Brain microvascular endothelial cell (primary cell): ENCODE measurements at regions not wholly inside any gene's neighbourhood (a gene's known extent, or its start where the extent isn't known, plus 50 kb on each side); places are given as distances from the start of the nearest gene placed in this dataset.

Experiments
- DNase-seq: peaks from one replicate; pipeline ENCODE4 v3.0.0-alpha.2; 2020
- H3K27ac ChIP-seq: fragments of 250-450 bp; sonication (Bioruptor Pico); 2 replicates; pipeline ENCODE4 v1.5.1; 2020; ENCODE audit warnings: mild to moderate bottlenecking, moderate library complexity
- H3K27me3 ChIP-seq: fragments of 250-450 bp; sonication (Bioruptor Pico); replicated peaks from 2 replicates; pipeline ENCODE4 v1.5.1; 2020; ENCODE audit warnings: mild to moderate bottlenecking
- H3K36me3 ChIP-seq: fragments of 250-450 bp; sonication (Bioruptor Pico); replicated peaks from 2 replicates; pipeline ENCODE4 v1.5.1; 2020; ENCODE audit warnings: mild to moderate bottlenecking
- H3K4me3 ChIP-seq: 2 replicates; pipeline ENCODE4 v1.5.1; 2011; ENCODE audit warnings: low read depth, mild to moderate bottlenecking, control low read depth, low read length, moderate library complexity
- in situ Hi-C: cut with HindIII; loops from 2 replicates; pipeline ENCODE4 v1.10.0; 2017; ENCODE audit warnings: low sequenced_read_pairs, low pct_ligation_motif_present
- TF ChIP-seq, protein P1 (sequence below): IDR thresholded peaks from 2 replicates; pipeline ENCODE4 v1.5.1; 2011; ENCODE audit warnings: low read depth, mild to moderate bottlenecking, moderate library complexity, low read length, control low read depth, inconsistent platforms; ENCODE audit errors: missing control alignments

DNA sequence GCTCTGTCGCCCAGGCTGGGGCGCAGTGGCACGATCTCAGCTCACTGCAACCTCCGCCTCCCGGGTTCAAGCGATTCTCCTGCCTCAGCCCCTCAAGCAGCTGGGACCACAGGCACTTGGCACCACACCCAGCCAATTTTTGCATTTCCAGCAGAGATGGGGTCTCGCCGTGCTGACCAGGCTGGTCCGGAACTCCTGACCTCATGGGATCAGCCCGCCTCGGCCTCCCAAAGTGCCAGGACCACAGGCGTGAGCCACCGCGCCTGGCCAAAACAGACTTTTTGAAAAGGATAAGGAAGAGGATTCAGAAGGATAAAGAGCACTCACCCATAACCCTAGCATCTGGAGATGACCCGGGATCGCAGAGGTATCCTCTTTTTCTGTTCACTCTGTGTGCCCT is 224.5 kb upstream of the AGTR2 start:
- DNase-seq = no peak
- in situ Hi-C loops = no loop called here
- Histone ChIP-seq H3K27ac (no peak overlapping the region), H3K27me3 (no peaks in the 10 kb centered on the region), H3K4me3 (no peak overlapping the region), H3K36me3 (no peaks in the 10 kb centered on the region)
- TF ChIP-seq, protein P1, sequence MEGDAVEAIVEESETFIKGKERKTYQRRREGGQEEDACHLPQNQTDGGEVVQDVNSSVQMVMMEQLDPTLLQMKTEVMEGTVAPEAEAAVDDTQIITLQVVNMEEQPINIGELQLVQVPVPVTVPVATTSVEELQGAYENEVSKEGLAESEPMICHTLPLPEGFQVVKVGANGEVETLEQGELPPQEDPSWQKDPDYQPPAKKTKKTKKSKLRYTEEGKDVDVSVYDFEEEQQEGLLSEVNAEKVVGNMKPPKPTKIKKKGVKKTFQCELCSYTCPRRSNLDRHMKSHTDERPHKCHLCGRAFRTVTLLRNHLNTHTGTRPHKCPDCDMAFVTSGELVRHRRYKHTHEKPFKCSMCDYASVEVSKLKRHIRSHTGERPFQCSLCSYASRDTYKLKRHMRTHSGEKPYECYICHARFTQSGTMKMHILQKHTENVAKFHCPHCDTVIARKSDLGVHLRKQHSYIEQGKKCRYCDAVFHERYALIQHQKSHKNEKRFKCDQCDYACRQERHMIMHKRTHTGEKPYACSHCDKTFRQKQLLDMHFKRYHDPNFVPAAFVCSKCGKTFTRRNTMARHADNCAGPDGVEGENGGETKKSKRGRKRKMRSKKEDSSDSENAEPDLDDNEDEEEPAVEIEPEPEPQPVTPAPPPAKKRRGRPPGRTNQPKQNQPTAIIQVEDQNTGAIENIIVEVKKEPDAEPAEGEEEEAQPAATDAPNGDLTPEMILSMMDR = no peak

DNA sequence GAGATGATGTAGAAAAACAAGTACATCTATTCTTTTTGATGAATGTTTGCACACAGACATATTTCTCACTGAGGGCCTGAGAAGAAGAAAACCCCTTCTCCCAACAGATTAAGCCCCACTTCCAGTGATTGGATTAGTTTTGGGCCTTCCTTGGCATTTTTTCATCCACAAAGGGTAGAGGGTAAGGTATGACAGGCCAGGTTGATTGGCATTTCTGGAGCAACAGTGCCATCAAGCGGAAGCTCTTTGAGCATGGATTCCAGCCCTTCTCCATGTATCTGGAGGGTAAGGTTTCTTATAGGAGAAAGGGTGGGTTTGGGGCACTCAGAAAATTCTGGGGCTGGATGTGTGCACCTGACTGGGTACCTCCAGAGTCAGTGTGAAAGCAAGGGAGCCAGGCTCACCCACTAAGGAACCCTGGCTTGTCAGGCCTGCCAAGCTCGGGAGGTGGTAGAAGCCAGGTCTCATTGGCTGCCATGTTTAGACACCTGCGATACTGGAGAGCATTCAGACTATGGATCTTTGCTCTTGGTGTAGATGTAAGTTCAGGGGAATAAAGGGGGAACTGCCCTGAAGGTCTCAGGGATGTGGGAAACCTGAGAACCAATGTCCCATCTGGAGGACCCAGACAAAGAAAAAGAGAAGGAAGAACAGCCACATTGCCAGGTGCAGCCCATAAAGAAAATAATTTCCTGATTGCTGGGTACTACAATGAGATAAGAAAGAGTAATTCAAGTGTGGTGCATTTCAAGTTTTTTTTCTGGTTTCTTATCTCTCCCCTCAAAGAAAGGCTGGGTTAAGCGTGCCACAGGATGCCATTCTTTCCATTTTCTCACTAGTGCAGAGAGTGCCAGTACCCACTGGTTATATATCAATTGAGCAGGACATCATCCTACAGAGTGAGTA is 222.3 kb upstream of the AGTR2 start:
- no peak for DNase-seq
- Histone ChIP-seq H3K4me3 (no peak overlapping the region), H3K27me3 (no peaks in the 10 kb centered on the region), H3K36me3 (no peaks in the 10 kb centered on the region), H3K27ac (no peak overlapping the region)
- TF ChIP-seq, protein P1 = no peak
- in situ Hi-C loops = no loop called here

DNA sequence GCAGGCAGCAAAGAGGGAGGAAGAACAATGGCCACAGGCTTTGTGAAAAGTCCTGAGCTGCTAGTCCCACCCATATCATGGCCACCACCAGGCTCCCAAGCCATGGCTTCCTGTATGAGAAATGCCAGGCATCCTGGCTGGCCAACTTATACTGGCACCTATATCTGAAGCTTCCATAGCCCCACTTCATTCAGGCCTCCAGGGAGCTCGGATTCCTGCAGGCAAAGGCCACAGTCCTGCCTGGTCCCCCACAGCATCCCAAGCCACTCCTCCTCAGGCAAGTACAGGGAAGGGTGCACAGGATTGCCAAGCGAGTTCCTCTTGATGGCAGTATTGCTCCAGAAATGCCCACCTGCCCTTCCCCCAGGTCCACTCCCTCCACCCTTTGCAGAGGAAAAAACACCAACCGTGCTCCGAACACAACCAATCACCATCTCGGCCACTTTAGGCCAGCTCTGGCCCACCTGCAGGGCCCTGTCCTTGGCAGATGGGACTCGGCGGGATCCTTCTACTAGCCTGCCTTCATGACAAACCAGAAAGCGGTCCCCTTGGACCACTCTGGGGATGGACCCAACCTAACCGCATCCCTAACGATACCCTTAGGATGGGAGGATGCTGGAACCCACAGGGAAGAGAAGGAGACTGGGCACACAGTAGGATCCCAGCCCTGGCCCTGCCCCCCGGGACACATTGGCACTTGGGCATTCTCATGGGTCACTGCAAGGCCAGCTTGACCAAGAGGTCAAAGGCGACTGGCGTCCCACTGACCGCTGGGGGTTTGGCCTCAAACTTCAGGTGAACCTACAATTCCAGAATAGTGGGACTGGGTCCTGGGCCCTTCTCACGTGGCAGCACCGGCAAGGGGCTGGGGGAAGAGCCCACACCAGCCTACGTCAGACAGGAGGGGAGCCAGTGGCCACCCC is 220.4 kb upstream of the AGTR2 start:
- TF ChIP-seq, protein P1 = no peak
- H3K27ac ChIP-seq = no peak overlapping the region
- no peak for DNase-seq
- H3K4me3 ChIP-seq = no peak overlapping the region
- H3K36me3 ChIP-seq = no peaks in the 10 kb centered on the region
- in situ Hi-C loops = no loop called here
- no peaks in the 10 kb centered on the region for H3K27me3 ChIP-seq

DNA sequence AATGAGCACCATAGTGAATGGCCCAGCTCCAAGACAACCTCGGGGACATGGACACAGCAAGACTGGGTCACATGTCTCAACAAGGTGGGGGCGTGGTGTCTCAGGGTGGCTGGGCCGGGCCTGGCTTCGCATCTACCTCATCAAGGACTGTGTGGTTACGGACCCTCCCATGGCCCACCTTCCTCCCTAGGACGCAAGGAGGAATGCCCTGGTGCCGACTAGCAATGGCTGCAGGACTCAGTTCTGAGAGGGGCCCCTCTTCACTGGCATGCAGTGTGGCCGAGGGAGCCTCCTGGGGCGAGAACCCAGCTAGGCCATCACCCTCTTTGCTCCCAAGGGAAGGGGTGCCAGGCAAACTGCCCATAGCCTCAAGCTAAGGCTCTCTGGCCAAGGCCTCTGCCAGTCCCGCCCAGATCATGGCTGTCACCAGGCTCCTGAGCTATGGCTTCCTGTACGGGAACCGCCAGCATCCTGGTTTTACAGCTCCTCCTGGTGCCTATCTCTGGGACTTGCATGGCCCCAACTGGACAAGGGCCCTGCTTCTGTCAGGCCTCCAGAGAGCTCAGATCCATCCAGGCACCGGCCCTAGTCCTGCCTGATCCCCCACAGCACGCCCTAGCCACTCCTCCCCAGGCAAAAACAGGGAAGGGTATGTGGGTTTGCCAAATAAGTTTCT is 218.0 kb upstream of the AGTR2 start:
- no peak overlapping the region for H3K4me3 ChIP-seq
- no peaks in the 10 kb centered on the region for H3K36me3 ChIP-seq
- H3K27me3 ChIP-seq = no peaks in the 10 kb centered on the region
- no peak overlapping the region for H3K27ac ChIP-seq
- TF ChIP-seq, protein P1 = no peak
- DNase-seq = no peak
- in situ Hi-C loops = no loop called here

DNA sequence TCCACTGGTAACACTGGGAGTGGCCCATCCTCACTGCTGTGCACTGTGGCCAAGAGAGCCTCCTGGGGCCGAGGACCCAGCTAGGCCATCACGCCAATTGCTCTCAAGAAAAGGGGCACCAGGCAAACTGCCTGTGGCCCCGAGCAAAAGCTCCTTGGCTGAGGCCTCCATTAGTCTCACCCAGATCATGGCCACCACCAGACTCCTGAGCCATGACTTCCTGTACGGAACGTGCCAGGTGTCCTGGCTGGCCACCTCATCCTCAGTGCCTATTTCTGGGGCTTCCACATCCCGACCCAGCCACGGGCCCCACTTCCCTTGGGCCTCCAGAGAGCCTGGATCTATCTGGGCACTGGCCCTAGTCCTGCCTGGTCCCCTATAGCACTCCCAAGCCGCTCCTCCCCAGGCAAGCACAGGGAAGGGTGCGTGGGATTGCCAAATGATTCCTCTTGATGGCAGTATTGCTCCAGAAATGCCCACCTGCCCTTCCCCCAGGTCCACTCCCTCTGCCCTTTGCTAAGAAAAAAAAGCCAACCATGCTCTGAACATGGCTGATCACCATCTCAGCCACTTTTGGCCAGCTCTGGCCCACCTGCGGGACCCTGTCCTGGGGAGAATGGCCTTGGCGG is 212.6 kb upstream of the AGTR2 start:
- no peaks in the 10 kb centered on the region for H3K36me3 ChIP-seq
- no peaks in the 10 kb centered on the region for H3K27me3 ChIP-seq
- TF ChIP-seq, protein P1 = no peak
- in situ Hi-C loops = no loop called here
- H3K27ac ChIP-seq = no peak overlapping the region
- no peak overlapping the region for H3K4me3 ChIP-seq
- DNase-seq = no peak
